ENCODE measurements at regions not wholly inside any gene's neighbourhood (a gene's known extent, or its start where the extent isn't known, plus 50 kb on each side); places are given as distances from the start of the nearest gene placed in this dataset.

DNA sequence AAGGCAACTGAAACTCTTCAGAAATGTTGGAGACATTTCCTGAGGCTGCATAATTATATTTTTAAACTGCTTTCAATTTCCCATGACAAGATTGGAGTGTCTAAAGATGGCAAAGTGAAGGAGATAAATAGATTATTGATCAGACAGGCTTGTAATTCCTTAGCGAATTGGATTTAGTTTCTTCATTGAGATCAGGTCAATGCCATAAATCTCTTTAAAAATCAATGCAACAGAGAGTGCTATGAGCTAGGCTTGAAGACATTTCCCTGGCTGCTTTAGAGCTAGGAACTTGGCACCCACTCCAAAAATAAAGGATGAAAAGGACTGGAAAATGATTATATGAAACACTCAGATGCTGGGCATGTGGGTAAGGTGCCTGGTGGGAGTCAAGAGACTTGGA, 828.4 kb downstream of the TLR4 start:
- DNase-seq = no peak

DNA sequence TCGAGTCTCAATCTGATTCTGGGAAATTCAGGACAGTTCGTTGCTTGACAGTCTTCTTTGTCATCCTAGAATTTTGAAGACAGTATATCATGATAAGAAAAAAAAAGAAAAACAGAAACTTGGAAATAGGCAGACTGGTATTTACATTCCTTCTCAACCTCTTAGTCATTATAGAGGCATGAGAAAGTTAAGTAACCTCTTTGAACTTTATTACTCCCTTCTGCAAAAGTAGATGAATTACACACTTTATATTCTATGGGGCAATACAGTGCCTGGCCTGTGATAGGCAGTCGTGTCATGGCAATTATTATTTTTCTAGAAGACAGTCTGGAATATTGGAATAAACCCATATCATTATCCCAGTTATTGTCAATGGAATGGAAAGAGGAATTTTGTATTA, 828.9 kb downstream of the TLR4 start:
- DNase-seq = no peak

DNA sequence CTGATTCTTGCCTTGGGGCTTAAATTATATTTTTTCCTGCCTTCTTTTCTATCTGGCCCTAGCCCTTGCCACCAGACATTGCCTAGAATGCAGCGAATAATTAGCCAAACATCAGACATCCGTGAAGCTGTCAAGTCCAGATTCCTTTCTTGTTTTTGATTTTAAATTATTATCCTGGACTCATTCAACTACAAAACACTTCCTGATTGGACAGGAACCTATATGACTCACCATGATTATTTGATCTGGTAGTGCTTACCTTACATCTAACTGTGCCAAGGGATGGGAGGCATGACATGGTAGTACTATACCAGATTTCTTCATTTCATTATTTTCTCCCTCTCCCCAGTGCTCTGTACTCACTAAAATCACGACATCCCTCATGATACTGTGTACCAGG, 829.6 kb downstream of the TLR4 start:
- DNase-seq = no peak

DNA sequence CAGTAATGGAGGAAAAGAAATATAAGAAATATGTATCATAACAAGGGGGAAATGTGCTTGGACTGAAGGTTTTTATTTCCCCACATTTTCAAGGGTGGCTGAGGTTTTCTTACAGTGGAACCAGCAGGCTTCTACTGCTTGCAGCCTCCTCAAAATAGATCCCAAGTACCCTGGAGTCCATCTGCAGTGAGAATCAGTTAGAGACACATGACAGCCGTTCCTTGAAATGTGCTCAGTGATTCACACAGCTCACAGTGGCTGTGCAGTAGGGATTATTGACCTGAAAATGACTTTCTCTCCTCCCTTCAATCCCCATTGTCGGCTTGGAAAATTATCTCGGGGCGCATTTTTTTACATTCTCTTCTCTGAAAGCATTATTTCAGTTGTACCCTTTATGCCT, 832.0 kb downstream of the TLR4 start:
- no peak for DNase-seq

DNA sequence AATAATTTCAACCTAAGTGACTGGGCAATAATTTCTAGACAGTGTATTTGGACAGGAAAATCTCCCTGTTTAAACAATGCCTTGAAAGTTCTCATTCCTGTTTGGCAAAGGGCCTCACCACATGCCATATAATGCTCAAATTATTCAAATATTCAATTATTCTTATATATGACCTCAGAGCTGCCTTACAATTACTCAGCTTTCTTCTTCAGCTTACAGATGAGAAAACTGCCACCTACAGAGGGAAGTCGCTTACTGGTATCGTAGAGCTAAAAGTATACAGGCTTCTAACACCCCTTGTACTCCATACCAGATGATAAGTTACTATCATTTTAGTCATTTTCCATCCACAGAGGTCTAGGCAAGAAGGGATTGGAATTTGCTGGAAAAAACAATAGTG, 830.3 kb downstream of the BRINP1 start:
- no peak for DNase-seq

DNA sequence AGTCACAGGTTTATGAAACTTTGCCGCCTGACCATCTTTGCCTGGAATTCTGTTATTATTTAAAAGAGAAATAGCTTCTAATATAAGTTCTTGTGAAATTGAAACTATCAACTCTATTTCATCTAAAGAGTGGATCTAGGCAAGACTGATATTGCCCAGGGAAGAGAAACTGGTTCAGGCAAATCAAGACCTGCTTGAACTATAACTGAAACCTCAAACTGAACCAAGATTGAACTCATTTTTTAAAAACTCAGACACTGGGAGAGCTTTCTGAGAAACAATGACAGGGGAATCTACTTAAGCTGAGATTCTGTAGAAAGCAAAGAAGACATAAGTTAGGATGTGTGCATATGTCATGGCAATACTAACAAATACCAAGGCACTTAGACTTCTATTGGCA, 815.8 kb downstream of the BRINP1 start:
- no peak for DNase-seq

DNA sequence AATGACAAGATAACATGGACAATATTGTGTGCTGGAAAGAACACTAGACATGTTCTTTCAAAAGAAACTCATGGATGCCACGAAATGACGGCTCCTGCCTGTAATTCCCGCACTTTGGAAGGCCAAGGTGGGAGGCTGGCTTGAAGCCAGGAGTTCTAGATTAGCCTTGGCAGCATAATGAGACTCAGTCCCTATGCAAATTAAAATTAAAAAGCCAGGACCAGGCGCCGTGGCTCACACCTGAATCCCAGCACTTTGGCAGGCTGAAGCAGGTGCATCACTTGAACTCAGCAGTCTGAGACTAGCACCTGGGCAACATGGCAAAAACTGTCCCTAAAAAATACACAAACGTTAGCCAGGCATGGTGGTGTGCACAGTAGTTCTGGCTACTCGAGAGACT, 814.2 kb downstream of the BRINP1 start:
- DNase-seq = no peak

DNA sequence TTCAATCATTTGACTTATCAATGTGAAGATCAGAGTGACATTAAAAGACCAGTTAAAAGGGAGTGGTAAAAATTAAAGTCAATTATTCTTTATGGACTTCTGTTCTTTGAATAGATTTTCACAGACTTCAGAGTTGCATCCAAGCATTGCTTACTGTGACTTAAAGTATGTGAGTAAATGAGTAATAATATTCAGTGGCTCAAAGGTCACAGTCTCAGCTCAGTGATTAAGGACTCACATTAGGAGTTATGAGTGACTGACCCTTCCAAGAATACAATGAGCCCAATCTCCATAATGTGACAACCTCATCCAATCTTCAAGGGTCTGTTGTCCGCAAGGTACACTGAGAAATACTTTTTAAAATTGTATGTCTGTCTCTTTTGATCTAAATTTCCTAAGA, 811.2 kb downstream of the BRINP1 start:
- DNase-seq = no peak

DNA sequence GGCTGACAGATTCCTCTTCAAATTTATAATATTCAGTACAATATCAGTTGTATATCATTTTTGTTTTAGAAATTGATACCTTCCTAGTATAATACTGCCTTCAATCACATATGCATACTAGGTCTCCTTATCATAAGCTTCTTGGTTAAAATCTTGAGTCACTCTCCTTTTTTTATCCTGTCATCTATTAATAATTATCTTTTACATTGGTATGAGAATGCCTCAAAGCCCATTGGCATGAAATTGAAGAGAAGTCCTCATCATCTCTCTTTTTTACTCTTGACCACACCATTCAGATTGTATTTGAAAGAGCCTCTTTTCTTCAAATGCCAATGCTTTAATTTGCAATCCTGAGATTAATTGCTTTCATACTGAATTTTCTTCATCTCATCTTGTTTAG, 810.3 kb downstream of the BRINP1 start:
- no peak for DNase-seq

DNA sequence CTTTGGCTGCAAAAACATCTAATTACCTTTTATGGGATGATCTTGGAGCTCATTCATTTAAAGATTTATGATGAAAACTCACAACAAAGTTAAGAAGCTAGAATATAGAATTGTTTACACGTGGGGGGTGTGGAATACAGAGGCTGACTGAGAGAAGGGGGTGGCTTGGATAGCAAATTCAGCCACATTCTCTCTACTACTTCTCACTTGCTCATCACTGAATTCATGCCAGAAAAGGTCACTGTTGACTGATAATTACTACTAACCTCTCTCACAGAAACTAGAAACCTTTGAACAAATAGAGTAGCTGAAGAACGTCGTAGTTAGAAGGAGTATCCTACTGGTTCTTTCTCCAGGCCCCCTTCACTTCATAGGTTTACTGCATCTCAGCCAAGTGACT, 808.2 kb downstream of the BRINP1 start:
- no peak for DNase-seq

DNA sequence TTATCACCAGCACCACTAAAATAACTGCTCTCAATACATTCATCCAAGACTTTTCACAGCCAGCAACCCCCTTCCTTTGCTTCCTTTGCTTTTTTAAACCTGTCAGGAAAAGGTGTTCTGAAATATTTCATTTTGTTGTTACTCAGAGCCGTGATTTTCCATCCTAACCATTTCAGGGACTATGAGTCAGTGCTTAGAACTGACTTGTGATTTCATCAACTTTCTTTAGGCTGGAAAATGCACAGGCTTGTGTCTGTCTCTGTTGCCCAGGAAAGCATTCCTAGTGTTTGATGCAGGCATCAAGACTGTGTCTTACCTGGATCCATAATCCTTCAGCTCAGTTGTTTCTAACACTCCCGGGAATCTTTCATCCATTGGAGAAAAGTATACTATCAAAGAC, 805.6 kb downstream of the BRINP1 start:
- DNase-seq = no peak

DNA sequence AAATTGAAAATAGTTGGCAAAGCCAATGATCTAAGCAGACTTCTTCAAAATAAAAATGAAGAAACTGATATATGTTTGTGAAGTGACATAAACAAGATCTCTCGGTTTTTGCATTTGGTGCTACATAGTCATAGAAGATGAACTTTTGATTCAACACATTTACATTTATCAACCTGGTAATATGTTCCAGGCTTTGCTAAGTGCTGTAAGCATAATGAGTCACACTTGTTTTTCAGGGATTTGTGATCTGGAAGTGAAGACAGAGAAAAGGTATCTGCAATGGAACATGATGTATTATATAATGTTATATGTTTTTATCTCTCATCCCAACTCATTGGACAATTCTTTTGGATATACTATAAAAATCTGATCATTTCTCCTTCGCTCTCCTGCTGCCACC, 801.4 kb downstream of the BRINP1 start:
- DNase-seq = no peak

DNA sequence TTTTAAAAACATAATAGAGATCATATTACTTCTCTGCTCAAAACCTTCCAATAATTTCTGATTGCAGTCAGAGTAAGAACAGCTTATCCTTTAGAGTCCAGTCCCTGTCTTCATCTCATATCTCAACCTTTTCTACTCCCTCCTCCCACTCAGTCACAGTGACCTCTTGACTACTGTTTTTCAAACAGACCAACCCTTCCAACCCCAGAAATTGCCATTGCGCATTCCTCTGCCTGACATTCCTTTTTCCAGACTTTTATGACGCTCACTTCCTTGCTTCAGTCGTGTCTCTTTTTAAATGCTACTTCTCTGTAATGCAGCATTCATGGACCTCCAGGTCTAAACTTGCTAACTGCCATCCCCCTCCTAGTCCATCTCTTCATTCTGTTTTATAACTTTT, 800.5 kb downstream of the BRINP1 start:
- DNase-seq = no peak

DNA sequence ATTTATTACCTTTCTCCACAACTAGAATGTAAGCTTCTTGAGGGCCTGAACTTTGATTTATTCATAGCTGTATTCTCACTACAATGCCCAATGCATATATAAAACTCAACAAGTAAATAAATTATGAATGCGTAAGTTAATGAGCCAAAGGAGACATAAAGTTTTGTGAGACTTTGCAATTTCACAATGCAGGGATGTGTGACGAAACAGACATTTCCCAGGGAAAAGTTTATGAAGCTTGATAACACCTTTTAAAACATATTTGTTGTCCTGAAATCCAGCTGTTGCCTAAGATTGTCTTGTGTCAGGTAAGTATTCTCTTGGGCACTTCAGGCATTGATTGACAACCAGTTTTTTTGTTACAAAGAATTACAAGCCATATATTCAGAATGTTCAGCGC, 800.1 kb downstream of the BRINP1 start:
- DNase-seq = no peak

DNA sequence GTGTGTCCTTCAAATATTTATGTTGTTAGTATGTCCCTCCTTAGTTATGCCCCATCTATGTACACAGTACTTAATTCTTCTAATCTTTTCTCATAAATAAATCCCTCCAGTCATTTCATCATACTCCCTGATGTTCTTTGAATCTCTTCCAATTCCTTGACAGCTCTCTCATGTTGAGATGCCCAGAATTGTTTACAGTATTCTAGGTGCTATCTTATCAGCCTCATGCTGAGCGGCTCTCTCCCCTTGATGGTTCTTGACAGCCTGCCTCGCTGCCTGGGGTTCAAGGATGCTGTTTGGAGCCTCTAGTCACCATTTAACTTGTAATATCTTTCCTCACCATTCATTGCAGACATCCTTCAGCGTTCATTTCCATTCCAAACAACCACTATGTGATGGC, 799.2 kb downstream of the BRINP1 start:
- DNase-seq = no peak

DNA sequence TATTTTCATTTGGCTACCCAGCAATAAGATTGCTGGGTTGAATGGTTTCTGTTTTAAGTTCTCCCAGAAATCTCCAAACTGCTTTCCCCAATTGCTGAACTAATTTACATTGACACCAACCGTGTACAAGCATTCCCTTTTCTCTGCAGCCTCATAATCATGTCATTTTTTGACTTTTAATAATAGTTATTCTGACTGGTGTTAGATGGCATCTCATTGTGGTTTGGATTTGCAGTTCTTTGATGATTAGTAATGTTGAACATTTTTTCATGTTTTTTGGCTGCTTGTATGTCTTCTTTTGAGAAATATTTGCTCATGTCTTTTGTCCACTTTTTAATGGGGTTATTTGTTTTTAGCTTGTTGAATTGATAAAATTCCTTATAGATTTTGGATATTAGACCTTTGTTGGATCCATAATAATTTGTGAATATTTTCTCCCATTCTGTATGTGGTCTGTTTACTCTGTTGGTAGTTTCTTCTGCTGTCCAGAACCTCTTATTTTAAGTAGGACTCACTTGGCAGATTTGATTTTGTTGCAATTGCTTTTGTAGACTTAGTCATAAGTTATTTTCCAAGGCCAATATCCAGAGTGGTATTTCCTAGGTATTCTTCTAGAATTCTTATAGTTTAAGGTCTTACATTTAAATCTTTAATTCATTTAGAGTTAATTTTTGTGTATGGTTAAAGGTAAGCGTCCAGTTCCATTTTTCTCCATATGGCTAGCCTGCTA, 793.7 kb downstream of the BRINP1 start:
- DNase-seq = no peak

DNA sequence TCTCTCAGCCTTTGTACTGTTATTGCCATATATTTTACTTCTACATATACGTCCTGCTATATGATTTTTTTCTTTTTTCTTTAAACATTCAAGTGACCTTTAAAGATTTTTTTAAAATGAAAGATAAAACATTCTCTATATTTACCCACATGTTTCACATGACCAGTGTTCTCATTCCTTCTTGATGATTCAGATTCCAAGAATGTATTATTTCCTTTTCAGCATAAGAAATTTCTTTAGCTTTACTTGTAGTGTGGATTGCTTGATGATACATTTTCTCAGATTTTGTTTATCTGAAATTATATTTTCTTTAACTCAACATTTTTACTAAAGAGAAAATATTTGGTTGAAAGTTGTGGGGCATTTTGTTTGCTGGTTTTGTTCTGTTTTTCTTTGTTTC, 792.1 kb downstream of the BRINP1 start:
- DNase-seq = no peak

DNA sequence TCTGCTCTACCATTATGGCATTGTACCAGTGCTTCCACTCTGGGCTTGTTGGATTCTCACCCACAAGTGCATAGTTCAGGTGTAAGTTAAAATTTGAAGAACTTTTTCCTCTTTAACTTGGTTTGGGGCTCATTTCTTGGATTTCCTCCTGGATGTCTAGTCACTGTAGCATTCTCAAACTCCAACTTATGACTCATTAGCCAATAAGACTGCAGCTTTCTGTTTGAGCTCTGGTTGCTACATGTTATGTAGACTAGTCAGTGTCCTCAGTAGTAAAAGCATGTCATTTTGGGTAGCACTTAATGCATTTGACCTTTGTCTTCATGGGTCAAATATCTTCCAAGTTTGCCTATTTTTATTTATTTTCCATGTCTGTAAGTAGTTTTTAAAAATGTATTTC, 790.8 kb downstream of the BRINP1 start:
- DNase-seq = no peak

DNA sequence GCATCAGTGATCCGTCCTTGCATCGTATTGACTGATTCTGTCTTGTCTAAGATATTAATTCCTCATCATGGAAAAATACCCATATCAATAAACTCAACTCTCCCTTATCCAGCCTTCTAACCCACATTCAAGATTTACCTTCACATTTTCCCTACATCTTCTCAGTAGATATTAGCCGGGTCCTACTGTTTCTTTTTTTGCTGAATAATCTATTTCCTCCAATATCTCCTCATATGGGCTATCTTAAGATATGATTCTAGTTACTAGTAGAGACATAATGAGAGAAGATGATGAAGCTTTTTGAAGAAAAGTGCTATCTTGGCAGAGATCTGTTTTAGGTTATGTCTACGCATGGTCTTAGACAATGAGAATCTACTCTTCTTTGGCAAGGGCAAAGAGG, 785.8 kb downstream of the BRINP1 start:
- DNase-seq = no peak

DNA sequence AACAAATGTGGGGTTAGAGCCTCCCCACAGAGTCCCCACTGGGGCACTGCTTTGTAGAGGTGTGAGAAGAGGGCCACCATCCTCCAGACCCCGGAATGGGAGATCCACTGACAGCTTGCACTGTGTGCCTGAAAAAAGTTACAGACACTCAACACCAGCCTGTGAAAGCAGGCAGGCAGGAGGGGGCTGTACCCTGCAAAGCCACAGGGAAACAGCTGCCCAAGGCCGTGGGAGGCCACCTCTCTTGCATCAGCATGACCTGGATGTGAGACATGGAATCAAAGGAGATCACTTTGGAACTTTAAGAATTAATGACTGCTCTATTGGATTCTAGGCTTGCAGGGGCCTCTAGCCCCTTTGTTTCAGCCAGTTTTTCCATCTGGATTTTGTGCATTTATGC, 782.3 kb downstream of the BRINP1 start:
- no peak for DNase-seq

DNA sequence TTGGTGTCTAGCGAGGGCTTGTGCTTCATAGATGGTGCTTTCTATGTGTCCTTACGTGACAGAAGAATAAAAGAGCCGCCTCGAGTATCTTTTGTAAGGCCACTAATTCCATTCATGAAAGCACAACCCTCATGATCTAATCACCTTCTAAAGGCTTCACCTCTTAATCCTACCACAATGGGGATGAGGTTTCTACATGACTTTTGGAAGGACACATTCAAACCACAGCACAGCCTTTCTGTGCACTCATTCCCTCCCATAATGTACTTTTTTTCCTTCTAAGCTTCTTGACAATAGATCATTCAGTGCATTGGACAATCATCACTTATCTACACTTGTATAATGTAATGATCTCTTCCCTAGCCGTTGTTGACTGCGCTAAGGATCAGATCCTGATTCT, 774.8 kb downstream of the BRINP1 start:
- no peak for DNase-seq

DNA sequence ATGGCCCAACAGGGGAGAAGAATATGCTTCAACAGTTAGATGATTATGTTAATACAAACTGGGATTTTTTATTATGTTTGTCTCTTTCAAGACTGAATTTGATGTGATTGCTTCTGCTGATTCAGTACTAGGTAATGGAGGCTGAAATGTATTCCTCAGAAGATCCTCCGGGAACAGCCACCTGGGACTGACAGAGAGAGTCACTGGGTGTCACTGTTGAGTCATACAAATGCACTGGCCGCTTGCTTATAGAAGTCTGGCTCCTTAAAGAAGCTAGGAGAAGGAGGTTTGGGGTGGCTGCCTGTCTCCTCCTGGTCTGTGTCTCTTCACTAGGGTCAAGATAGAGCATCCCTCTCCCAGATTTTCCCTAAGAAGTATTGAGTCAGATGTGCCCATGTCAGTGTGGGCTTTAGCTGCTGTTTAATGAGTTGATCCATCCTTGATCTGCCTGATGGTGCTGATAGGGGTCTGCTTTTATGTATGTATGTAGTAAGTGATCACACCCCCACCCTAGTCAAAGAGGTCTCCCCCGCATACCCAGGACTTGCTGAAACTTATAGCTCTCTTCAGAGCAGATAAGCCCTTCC, 773.4 kb downstream of the BRINP1 start:
- DNase-seq = no peak

DNA sequence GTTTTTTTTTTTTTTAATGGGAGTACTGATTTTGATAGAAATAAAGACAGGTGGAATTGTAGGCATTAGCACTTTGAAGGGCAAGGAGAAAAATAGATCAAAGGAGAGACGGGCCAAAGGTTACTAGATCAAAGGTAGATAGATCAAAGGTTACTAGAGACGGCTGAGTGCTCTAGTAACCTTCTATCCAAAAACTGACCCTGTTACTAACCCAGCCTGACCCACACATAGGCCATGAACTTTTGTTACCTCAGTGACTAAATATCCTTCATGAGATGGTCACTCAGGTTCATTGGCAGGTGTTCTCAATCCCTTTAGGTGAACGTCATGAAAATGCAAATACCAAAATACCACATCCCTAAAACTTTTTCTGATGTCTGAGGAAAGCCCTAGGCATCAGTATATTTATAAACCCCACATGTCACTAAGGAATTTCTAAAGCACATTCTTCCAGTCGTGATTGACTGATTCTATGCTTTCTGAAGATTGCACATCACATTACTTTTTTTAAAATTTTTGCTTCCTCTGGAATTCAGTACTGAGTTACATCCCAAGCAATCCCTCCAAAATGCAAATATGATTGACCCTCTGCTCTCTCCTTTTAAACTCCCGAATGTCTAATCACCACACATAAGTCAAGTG, 772.7 kb downstream of the BRINP1 start:
- no peak for DNase-seq

DNA sequence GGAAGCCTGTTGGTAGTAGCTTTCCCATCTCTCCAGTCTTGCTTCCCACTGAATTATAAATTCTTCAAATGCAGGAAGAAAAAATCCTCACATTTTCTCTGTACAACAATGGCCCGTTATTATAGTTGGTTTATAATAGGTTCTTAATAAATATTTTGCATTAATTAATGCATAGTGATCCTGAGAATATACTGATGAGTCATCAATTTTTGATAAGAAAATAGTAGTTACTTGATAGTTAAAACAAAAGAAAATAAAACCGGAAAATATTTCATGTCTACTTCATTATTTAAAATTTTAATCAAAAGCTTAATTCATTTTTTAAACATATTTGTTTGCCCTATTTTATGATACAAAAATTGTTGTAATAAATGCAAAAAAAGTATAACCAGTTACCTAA, 762.6 kb downstream of the BRINP1 start:
- DNase-seq = no peak

Measured in stimulated activated CD4-positive, alpha-beta T cell treated with anti-CD3 and anti-CD28 coated beads, Interleukin-15, amount 100 ng/mL, for 24 hours (primary cell).